DND-41 (cell line): ENCODE measurements at regions not wholly inside any gene's neighbourhood (a gene's known extent, or its start where the extent isn't known, plus 50 kb on each side); places are given as distances from the start of the nearest gene placed in this dataset.

ENCODE experiments used
- CTCF ChIP-seq: IDR thresholded peaks from 2 replicates; pipeline ENCODE4 v1.5.1; 2012; ENCODE audit warnings: borderline replicate concordance, low read length, moderate library complexity, mild to moderate bottlenecking; ENCODE audit not compliant: poor library complexity, severe bottlenecking; ENCODE audit errors: extremely low read depth
- EZH2 ChIP-seq: IDR thresholded peaks from 3 replicates; pipeline ENCODE4 v1.6.1; 2012; ENCODE audit warnings: borderline replicate concordance, low read depth, mild to moderate bottlenecking, moderate library complexity, low read length, inconsistent platforms; ENCODE audit not compliant: severe bottlenecking

- no peak for TF ChIP-seq CTCF
- TF ChIP-seq EZH2: no peak
These were observed 249.7 kb upstream of the IRS2 start for GRCh38 chr13:110036060-110036459.
